ENCODE measurements at regions not wholly inside any gene's neighbourhood (a gene's known extent, or its start where the extent isn't known, plus 50 kb on each side); places are given as distances from the start of the nearest gene placed in this dataset.
"Not testable (repeated sequence)": the region's sequence is repeated elsewhere in the genome, so short reads cannot be mapped to it uniquely, and the experiment has no call there.

- peak; percentile 42 for DNase-seq (ENCODE audit: low read depth)
These were observed 88.8 kb upstream of the PAM start for GRCh38 chr5:102666164-102666946.

GRCh38 chr5:102668220-102668932 lies 86.7 kb upstream of the PAM start:
- DNase-seq (ENCODE audit: low read depth) = no peak

GRCh38 chr5:102670224-102670836 lies 84.8 kb upstream of the PAM start:
- peak; percentile 18 for DNase-seq (ENCODE audit: low read depth)

GRCh38 chr5:102671033-102671734 lies 83.9 kb upstream of the PAM start:
- not testable (repeated sequence) for DNase-seq (ENCODE audit: low read depth)

GRCh38 chr5:102678267-102679058 lies 76.6 kb upstream of the PAM start:
- peak; percentile 45 for DNase-seq (ENCODE audit: low read depth)

- peak; percentile 59 for DNase-seq (ENCODE audit: low read depth)
These were observed 73.6 kb upstream of the PAM start for GRCh38 chr5:102681403-102681983.

GRCh38 chr5:102682101-102682647 lies 72.9 kb upstream of the PAM start:
- no peak for DNase-seq (ENCODE audit: low read depth)

GRCh38 chr5:102688076-102688475 lies 67.0 kb upstream of the PAM start:
- peak; percentile 13 for DNase-seq (ENCODE audit: low read depth)

GRCh38 chr5:102688581-102689342 lies 66.3 kb upstream of the PAM start:
- DNase-seq (ENCODE audit: low read depth) = not testable (repeated sequence)

- DNase-seq (ENCODE audit: low read depth) = no peak
These were observed 64.2 kb upstream of the PAM start for GRCh38 chr5:102690910-102691309.

- DNase-seq (ENCODE audit: low read depth) = peak; percentile 29
These were observed 63.7 kb upstream of the PAM start for GRCh38 chr5:102691434-102691833.

GRCh38 chr5:102700120-102700831 lies 54.8 kb upstream of the PAM start:
- DNase-seq (ENCODE audit: low read depth) = no peak

- no peak for DNase-seq (ENCODE audit: low read depth)
These were observed 54.2 kb upstream of the PAM start for GRCh38 chr5:102700916-102701315.

- no peak for DNase-seq (ENCODE audit: low read depth)
These were observed 53.4 kb upstream of the PAM start for GRCh38 chr5:102701748-102702147.

Data from renal cortical epithelial cell (primary cell).